ENCODE measurements at regions not wholly inside any gene's neighbourhood (a gene's known extent, or its start where the extent isn't known, plus 50 kb on each side); places are given as distances from the start of the nearest gene placed in this dataset.
"Not testable (repeated sequence)": the region's sequence is repeated elsewhere in the genome, so short reads cannot be mapped to it uniquely, and the experiment has no call there.

DNA sequence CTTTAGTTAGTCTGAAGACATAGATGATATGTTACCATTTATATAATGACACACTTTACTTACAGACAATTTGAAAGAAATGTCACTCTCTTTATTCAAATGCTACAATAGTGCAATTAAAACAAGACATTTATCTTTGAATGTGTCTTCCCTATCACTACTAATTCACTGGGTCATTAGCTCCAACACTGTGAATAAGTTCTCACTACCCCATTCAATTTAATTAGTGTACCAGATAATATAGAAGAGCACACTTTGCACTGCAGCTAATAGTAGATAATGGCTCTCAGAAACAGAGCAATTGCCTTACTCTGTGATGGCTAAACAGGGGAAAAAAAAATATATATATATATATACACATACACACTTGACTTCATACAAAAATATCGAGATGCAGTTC lies 497.0 kb downstream of the DTWD2 start:
- in situ Hi-C loops (cut with MboI; ENCODE audit: low sequenced_read_pairs) = no loop called here

DNA sequence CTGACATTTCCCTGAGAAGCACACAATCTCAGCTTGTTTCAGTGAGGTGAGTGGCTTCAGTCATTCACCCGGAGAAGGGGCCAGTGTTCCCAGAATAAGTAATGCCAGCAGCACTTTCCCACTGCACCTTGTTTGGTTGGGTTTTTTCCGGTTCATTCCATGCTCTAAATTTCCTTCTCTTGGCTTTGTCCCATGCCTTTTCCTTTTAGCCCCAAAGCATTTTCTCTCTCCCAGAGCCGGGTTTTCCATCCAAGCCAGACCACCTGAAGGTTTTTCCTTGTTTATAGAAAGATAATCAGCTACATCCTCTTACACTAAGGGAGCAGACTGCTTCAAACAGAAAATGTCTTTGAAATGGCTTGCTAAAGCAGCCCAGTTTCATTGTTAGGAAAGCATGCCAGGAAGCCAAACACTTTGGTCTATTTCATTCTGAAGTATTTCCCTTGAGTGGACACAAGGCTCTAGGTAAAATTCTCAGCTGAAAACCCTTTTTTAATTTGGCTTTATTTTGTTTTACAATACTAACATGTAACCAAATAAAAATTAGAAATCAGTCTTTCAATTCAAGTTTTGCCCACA lies 501.6 kb downstream of the DTWD2 start:
- in situ Hi-C loops (cut with MboI; ENCODE audit: low sequenced_read_pairs) = no loop called here

DNA sequence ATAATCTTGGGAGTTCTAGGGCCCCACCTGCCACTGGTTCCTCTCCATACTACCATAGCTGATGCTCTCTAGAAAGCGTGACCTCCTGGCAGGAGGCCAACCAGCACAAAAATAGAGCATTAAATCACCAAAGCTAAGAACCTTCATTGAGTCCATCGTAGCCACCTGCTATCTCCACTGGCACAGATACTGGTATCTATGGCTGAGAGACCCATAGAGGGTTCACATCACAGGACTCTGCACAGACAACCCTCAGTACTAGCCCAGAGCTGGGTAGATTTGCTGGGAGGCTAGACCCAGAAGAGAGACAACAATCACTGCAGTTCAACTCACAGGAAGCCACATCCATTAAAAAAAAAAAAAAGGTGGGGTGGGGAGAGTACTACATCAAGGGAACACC lies 509.1 kb downstream of the DTWD2 start:
- in situ Hi-C loops (cut with MboI; ENCODE audit: low sequenced_read_pairs) = no loop called here

DNA sequence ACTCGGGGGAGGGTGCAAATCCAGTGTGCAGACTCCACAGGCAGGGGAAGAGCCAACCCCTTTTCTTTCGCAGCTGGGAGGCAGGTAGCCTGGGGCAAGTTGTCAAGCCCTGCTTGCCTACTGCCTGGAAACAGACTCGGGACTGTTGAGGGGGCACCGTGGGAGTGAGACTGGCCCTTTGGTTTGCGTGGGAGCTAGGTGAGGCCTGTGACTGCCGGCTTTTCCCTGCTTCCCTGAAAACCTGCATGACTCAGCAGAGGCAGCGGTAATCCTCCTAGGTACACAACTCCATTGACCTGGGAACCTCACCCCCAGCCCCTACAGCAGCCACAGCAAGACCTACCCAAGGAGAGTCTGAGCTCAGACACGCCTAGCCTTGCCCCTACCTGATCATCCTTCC lies 509.5 kb downstream of the DTWD2 start:
- in situ Hi-C loops (cut with MboI; ENCODE audit: low sequenced_read_pairs) = no loop called here

DNA sequence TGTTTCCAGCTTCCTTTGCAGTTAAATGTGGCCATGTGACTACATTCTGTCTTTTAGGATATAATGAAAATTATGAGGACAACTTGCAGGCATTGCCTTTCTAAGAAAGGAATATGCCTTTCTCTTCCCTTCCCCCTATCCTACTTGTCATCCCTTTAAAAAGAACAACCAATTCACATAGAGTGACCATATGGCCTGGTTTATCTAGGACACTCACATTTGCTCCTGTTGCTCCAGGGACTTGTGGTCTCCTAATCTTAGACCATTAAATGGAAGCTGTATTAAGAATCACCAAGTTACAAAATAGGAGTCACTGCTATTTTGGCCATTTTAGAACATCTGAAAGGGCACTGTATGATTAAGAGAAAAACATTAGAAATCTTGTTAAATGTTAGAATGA lies 520.3 kb downstream of the DTWD2 start:
- in situ Hi-C loops (cut with MboI; ENCODE audit: low sequenced_read_pairs) = no loop called here

DNA sequence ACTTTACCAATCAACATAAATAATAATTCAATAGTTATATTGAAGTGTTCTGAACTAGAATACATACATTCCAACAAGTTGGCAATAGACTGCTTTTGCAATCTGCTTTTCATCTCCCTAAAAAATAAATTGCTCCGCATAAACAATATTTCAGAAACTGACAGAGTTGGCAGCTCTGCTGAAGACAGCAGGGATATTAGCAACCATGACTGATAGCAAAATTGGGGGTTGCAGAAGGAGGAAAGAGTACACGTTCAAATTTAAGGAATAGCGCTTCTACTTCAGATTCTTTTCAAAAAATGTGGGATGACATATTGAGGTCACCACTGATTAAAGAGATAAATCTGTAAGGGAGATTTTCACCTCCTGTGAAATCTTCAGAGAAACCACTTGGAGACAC lies 521.2 kb downstream of the DTWD2 start:
- in situ Hi-C loops (cut with MboI; ENCODE audit: low sequenced_read_pairs) = no loop called here

DNA sequence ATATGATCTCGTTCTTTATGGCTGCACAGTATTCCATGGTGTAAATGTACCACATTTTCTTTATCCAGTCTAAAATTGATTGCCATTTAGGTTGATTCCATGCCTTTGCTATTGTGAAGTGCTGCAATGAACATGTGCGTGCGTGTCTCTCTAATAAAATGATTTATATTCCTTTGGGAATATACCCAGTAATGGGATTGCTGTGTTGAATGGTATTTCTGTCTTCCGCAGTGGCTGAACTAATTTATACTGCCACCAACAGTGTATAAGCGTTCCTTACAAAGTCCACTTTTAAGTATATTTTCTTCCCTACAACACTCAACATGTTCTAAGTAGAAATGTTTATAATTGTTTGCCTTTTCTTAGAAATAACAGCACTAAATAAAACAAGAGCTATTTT lies 521.9 kb downstream of the DTWD2 start:
- in situ Hi-C loops (cut with MboI; ENCODE audit: low sequenced_read_pairs) = no loop called here

DNA sequence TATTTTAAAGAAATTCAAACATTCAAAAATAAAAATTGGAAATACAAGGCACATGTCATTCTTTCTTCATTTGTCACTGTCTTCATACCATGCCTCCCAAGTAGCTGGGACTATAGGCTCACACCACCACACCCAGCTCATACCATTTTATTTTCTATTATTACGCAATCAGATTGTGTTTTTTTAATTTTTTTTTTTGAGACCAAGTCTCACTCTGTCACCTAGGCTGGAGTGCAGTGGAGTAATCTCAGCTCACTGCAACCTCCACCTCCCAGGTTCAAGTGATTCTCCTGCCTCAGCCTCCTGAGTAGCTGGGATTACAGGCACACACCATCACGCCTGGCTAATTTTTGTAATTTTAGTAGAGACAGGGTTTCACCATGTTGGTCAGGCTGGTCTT lies 526.1 kb downstream of the DTWD2 start:
- in situ Hi-C loops (cut with MboI; ENCODE audit: low sequenced_read_pairs) = not testable (repeated sequence)

DNA sequence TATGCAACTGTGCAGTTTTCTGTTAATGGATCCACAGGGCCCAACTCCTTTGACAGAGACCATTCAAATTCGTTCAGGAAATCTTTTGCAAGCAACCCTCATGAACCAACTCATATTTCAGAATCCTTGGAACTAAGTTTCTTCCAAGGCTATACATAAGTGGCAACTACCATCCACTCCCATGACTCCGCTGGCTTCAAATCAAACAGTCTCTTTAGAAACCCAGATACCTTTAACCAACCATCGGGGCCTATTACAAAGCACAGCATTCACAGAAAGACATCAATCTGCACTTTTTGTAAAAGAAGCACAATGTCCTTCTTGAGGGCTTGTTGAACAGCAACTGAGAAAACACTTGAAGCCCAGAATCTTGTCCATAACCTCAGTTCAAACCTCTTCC lies 526.9 kb downstream of the DTWD2 start:
- in situ Hi-C loops (cut with MboI; ENCODE audit: low sequenced_read_pairs) = no loop called here

DNA sequence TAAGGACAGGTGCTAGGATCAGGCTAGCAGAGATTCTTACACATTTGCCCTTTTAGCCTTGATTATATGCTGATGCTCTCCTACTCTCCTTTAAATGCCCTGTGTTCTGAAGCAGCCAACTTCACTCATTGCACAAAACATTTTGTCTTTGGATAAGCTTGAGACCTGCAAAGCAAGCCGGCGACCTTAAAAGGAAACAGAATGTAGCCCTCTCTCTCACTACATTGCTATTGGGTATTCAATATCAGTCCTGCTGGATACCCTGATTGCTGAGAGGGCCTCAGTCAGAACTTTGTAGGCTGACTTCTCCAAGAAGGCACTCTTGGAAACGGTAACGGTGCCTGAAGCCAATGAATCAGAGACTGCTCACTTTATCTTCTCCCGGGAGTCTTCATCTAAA lies 528.9 kb downstream of the DTWD2 start:
- in situ Hi-C loops (cut with MboI; ENCODE audit: low sequenced_read_pairs) = no loop called here

DNA sequence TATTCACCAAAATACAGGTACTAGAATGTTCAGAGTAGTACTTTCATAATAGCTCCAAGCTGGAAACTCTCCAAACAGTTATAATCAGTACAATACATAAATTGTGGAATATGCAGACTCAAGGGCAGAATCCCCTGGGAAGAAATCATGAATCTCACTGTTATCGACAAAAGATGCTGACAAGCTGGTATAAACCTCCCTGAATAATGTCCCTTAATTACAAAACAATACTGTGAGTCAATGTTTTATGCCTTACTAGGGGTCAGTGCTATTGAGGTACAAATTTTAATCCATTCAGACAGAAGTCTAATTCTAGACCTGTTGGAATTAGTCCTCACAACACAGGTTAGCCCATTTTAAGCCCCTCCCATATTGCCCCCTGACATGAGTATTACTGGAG lies 532.3 kb downstream of the DTWD2 start:
- in situ Hi-C loops (cut with MboI; ENCODE audit: low sequenced_read_pairs) = no loop called here

DNA sequence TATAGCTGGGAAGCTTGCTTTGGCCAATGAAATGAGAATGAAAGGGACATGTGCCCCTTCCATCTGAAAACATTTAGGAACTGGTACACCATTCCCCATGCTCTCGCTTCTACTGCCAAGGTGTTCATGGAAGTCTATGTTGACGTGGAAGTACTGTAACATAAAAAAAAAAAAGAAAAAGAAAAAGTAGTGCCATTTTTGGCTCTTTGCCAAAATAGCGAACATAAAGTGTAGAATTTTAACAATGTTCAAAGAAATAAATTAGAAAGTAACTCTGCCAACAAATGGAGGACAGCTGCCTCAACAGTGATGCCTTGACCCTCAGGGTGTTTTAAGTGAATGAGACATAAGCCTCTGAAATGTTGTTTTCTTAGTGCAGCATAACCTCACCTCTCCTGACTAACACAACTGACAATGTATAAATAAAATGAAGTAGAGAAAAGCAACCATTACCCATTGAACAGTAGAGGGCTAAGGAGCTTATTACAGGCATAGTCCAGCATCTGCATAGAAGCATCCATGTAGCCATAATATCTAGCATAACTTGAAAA lies 536.6 kb downstream of the DTWD2 start:
- in situ Hi-C loops (cut with MboI; ENCODE audit: low sequenced_read_pairs) = no loop called here

DNA sequence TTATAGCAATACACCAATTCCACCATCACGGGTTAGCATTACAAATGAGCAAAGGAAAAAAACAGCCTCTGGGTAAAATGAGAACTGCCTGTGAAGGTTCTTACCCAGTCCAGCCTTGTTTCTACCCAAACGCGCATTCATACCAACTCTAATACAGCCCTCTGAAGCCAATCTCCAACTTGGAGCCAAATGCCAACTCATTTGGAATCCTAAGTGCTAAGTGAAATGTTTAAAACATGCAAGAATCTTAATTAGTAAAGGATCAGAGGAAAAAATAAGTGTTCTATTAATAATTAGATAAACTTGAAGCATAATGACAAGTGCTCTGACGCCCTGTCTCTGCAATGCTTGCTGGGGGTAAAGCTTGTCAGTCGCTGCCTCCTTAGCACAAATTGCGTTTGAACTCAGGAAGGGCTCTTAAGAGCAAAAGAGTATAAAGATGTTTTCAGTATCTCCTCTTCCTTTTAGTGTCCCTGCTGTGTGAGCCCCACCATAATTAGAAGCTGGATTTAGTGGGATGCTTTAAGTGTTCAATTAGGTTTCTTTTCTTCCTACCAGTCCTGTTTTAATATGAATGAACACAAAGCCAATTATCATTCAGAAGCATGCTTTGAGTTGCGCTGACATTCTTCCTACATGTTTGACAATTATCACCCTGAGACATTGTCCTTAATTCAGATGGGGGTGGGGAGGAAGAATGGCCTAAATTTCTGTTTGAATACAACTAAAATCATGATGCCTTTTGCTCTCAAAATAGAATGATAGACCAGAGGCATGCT lies 537.6 kb downstream of the DTWD2 start:
- in situ Hi-C loops (cut with MboI; ENCODE audit: low sequenced_read_pairs) = no loop called here

DNA sequence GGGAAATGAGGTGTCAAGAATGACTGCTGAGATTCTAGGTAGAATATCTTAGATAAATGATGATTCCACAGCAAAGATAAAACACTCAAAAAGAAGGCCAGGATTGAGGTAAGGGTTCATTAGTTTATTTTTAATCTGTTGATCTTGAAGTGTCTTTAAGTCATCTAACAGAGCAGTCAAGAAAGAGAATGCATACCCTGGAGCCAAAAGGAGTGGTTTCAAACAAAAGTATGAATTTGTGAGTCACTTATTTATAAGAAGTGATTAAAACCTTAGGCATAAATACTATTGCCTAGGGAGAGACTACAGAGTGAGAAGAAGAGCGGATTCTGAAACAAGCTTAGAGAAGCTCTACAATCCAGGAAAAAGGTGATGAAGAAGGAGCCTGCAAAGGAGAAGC lies 541.0 kb downstream of the DTWD2 start:
- in situ Hi-C loops (cut with MboI; ENCODE audit: low sequenced_read_pairs) = no loop called here

DNA sequence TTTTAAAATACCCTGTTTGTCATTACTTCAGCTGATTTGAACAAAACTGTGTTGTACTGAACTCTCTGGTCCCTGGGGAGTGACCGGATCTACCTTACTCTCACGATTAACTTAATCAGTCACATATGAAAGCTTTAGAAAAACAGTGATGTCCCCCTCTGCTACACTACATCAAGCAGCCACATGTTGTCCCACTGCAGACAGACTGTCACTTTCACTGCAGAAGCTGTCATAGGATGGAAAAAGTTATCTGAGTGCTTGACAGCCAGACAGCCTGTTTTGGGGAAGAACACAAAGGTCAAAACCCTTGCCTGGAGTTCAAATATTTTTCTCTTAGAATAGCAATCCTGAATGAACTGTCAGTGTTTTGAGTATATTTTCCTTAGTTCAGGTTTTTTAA lies 546.4 kb downstream of the DTWD2 start:
- in situ Hi-C loops (cut with MboI; ENCODE audit: low sequenced_read_pairs) = no loop called here

DNA sequence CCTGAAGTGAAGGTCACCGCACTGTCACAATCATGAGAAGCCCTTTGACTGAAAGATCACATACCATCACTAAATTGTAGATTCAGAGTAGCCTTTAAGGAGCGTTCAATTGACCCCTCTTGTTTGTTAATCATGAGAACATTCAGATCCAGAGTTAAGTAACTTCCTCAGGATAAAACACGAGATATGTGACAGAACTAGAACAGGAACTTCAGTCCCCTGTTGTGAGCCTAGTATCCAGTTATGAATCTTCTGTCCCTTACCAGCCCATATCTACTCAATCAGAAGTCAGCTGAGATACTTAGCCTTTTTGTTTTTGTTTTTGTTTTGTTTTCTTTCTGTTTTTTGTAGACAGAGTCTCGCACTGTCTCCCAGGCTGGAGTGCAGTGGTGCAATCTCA lies 547.3 kb downstream of the DTWD2 start:
- in situ Hi-C loops (cut with MboI; ENCODE audit: low sequenced_read_pairs) = no loop called here

DNA sequence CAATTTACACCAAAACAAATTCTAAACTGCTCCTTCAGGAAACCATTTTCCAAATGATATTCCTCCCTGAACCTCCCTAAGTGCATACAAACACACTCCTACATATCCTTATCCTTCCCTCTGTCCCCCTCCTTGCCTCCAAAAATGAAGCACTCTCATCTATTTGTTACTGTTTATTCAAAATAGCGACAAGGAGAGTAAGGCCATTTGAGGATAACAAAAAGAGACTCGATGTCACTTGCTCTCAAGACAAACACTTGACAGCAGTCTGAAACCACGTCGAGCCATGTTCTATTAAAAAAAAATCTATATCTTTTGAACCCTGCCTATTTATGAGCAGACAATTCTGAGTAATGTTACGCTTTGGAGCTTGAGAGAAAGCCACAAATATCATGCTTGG lies 547.9 kb downstream of the DTWD2 start:
- in situ Hi-C loops (cut with MboI; ENCODE audit: low sequenced_read_pairs) = no loop called here

DNA sequence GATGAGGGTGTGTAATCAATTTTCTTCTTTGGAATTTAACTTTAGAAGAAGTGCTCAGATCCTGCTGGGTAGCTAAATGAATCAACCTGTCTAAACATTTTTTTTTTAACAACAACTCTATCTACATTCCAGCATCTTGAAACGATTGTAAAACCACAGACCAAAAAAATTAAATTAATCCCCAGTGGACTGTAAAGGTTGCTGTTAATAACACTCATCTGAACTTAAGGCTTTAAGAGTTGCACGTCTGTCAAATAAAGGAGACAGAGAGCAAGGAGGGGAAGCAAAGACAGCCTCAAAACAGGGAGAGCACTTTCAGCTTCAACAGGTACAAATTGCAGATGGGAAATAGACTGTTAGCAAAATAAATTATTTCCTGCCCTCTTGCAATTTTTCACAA lies 548.5 kb downstream of the DTWD2 start:
- in situ Hi-C loops (cut with MboI; ENCODE audit: low sequenced_read_pairs) = no loop called here

DNA sequence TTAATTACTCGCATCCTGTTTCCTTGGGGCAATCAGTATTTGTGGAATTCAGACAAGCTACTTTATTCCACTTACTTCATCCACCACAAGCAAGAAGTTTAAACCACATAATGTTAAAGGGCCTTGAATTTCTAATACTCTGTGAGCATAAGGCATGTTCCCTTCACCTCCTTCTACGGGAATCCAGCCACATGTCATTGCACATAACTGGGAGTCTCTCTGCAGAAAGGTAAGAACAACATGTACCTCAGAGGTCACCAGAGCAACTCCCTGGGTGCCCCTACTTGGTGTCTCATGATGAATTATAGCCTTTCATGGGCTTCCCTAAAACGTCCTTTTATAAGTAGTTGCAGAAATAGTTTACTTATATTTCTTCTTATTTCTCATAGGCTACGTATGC lies 553.2 kb downstream of the DTWD2 start:
- in situ Hi-C loops (cut with MboI; ENCODE audit: low sequenced_read_pairs) = no loop called here

DNA sequence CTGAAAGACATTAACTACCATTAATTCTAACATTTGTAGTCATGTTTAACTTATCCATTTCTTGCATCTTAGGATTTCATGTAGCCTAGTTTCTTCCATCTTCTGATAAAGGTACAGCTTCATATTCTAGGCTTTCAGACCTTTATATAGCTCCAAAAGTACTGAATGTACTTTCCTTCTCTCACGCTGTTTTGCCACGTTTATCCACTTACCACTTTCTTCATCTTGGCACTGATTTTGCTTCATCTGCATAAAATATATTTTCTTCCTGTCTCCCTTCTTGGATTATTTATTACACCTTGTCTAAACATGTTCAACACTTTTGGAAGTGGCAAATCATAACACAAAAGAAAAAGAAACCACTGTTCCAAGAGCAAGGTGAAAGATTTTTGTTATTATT lies 553.8 kb downstream of the DTWD2 start:
- in situ Hi-C loops (cut with MboI; ENCODE audit: low sequenced_read_pairs) = no loop called here

DNA sequence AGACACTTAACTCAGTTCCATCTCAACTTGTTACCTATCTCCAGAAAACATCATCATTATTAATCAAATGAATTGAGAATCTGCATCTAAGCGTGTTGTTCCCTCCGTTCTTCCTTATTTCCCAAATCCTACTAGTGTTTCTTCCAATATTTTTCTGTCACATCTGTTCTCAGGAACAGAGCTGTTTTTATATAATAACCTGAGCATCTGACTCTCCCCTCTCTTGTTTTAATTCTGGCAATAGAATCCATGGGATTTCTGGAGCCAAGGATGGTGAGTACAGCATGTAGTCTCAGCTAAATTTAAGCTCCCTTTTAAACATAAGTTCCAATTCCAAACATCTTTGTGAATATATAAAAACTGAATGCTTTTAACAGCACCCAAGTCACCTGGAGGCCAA lies 558.3 kb downstream of the DTWD2 start:
- in situ Hi-C loops (cut with MboI; ENCODE audit: low sequenced_read_pairs) = no loop called here

DNA sequence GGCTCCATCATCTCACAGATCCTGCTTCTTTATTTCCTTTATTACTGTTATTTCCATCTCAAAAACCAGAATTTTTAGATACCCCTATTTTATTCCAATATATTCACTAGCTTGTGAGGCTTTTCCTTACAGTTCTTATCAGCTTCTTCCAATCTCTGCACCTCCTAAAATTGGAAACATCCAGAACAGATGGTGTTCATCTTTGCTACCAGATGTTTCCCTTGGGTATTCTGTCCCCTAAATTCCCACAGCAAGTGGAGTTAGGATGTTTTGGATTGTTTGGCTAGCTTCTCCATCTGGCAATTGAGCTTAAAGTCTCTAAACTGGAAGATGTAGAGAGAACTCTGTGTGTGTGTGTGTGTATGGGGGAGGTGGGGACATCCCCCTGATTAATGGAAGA lies 580.4 kb downstream of the DTWD2 start:
- in situ Hi-C loops (cut with MboI; ENCODE audit: low sequenced_read_pairs) = no loop called here

DNA sequence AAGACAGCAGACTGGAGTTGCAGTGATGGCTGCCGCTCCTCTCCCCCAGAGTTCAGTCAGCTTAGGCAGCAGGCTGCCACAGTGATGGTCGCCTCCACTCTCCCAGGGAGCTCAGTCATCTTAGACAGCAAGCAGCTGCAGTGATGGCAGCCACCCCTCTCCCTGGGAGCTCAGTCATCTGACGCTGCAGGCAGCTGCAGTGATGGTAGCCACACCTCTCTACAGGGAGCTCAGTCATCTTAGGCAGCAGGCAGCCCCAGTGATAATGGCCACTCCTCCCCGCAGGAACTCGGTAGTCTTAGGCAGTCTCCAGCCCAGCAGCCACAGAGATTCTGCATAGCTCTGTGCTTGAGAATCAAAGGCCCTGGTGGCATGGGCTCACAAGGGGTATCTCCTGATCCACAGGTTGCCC lies 582.7 kb downstream of the DTWD2 start:
- in situ Hi-C loops (cut with MboI; ENCODE audit: low sequenced_read_pairs) = no loop called here
